ENCODE measurements at regions not wholly inside any gene's neighbourhood (a gene's known extent, or its start where the extent isn't known, plus 50 kb on each side); places are given as distances from the start of the nearest gene placed in this dataset.

DNA sequence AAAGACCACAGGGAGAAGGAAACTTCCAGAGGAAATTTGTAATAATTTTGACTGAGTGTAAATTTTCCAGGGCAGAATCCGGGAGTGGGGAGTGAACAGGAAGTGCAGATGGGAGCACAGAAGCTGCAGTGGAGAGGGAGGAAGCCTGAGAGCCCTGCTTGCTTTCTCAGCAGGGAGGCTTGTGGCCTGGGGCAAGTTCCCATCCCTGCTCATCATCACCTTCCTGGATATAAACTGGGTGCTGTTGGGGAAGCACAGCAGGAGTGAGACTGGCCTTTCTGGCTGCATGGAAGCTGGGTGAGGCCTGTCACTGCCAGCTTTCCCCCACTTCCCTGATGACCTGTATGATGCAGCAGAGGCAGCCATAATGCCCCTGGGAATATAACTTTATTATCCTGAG, 532.9 kb downstream of the SLITRK6 start:
- Histone ChIP-seq H3K27me3 (ENCODE audit: insufficient read depth, low read length) (no peaks in the 10 kb centered on the region), H4K20me1 (ENCODE audit: insufficient read depth) (no peaks in the 10 kb centered on the region), H3K4me1 (ENCODE audit: control insufficient read depth in 1 of 2, insufficient read depth in 2 of 2, low read length in 2 of 2) (no peaks in the 10 kb centered on the region), H3K4me3 (replicated peaks in 1 of 2; ENCODE audit: low read depth in 1 of 2, low read length in 2 of 2) (no peak overlapping the region), H3K9ac (ENCODE audit: low read length) (no peak overlapping the region), H3K27ac (ENCODE audit: low read depth, low read length) (no peak overlapping the region), H3K4me2 (ENCODE audit: low read length) (no peak overlapping the region), H3K36me3 (ENCODE audit: control insufficient read depth in 1 of 2, insufficient read depth in 2 of 2, low read length in 2 of 2) (no peaks in the 10 kb centered on the region), H2AFZ (ENCODE audit: low read depth, low read length, poor library complexity, severe bottlenecking) (no peak overlapping the region), H3K9me2 (ENCODE audit: insufficient read depth) (no peaks in the 10 kb centered on the region), H3K79me2 (ENCODE audit: insufficient read depth, low read length) (no peaks in the 10 kb centered on the region), H3K9me3 (ENCODE audit: control insufficient read depth in 1 of 2, insufficient read depth in 1 of 2, low read depth in 1 of 2, low read length in 2 of 2) (no peaks in the 10 kb centered on the region)
- CTCF ChIA-PET: no interaction called here
- RAD21 ChIA-PET (ENCODE audit: low non-redundant PET in 1 of 2, low total read pairs in 2 of 2, uncharacterized antibody in 2 of 2, unreplicated experiment in 2 of 2): no interaction called here
- POLR2A ChIA-PET: no interaction called here
- TF ChIP-seq FOSL1 (IDR thresholded peaks at IDR 0.05; ENCODE audit: low read depth): no peak
- ATAC-seq: no peak
- BruUV-seq (replicated peaks): no TSS peak
- DNase-seq (ENCODE audit: low read depth, low spot score): no peak
- intact Hi-C loops (cut with micrococcal nuclease): no loop called here

DNA sequence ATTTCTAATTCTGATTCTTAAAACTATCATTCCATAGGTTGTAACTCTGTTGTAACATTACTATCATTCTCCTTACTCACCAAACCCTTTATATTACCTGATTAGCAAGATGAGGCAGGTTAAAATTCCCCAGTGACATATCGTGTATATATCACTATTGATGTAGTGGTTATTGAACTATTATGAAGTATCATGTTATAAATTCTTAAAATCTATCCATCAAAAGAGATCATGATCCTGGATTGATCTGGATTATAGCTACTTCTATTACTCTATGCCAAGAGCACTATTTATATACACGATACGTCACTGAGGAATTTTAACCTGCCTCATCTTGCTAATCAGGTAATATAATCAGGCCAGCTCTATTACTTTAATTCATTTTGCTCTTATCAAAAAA, 533.9 kb downstream of the SLITRK6 start:
- intact Hi-C loops (cut with micrococcal nuclease): no loop called here
- DNase-seq (ENCODE audit: low read depth, low spot score) (no peak), ATAC-seq (no peak)
- CTCF ChIA-PET: no interaction called here
- Histone ChIP-seq H2AFZ (ENCODE audit: low read depth, low read length, poor library complexity, severe bottlenecking) (no peak overlapping the region), H3K4me3 (replicated peaks in 1 of 2; ENCODE audit: low read depth in 1 of 2, low read length in 2 of 2) (no peak overlapping the region), H3K9me2 (ENCODE audit: insufficient read depth) (no peaks in the 10 kb centered on the region), H3K9me3 (ENCODE audit: control insufficient read depth in 1 of 2, insufficient read depth in 1 of 2, low read depth in 1 of 2, low read length in 2 of 2) (no peaks in the 10 kb centered on the region), H4K20me1 (ENCODE audit: insufficient read depth) (no peaks in the 10 kb centered on the region), H3K79me2 (ENCODE audit: insufficient read depth, low read length) (no peaks in the 10 kb centered on the region), H3K4me1 (ENCODE audit: control insufficient read depth in 1 of 2, insufficient read depth in 2 of 2, low read length in 2 of 2) (no peaks in the 10 kb centered on the region), H3K36me3 (ENCODE audit: control insufficient read depth in 1 of 2, insufficient read depth in 2 of 2, low read length in 2 of 2) (no peaks in the 10 kb centered on the region), H3K4me2 (ENCODE audit: low read length) (no peak overlapping the region), H3K27ac (ENCODE audit: low read depth, low read length) (no peak overlapping the region), H3K27me3 (ENCODE audit: insufficient read depth, low read length) (no peaks in the 10 kb centered on the region), H3K9ac (ENCODE audit: low read length) (no peak overlapping the region)
- RAD21 ChIA-PET (ENCODE audit: low non-redundant PET in 1 of 2, low total read pairs in 2 of 2, uncharacterized antibody in 2 of 2, unreplicated experiment in 2 of 2): no interaction called here
- BruUV-seq (replicated peaks): no TSS peak
- POLR2A ChIA-PET: no interaction called here
- TF ChIP-seq ELF1 (IDR thresholded peaks at IDR 0.05; ENCODE audit: borderline replicate concordance, low read depth) (no peak), ZFX (IDR thresholded peaks at IDR 0.05) (no peak), YY1 (IDR thresholded peaks at IDR 0.05; ENCODE audit: extremely low read depth, insufficient replicate concordance, low read depth, low read length) (no peak), POLR2AphosphoS5 (IDR thresholded peaks at IDR 0.05; ENCODE audit: low read depth, low read length) (no peak), TCF7L2 (IDR thresholded peaks at IDR 0.05; ENCODE audit: borderline replicate concordance, extremely low read depth, insufficient read depth, insufficient read length) (no peak), CBX3 (IDR thresholded peaks at IDR 0.05; ENCODE audit: low read depth) (no peak), CEBPB (IDR thresholded peaks at IDR 0.05; ENCODE audit: low read depth) (no peak), EZH2 (IDR thresholded peaks at IDR 0.05) (no peak)
- TF ChIP-seq, protein P1, sequence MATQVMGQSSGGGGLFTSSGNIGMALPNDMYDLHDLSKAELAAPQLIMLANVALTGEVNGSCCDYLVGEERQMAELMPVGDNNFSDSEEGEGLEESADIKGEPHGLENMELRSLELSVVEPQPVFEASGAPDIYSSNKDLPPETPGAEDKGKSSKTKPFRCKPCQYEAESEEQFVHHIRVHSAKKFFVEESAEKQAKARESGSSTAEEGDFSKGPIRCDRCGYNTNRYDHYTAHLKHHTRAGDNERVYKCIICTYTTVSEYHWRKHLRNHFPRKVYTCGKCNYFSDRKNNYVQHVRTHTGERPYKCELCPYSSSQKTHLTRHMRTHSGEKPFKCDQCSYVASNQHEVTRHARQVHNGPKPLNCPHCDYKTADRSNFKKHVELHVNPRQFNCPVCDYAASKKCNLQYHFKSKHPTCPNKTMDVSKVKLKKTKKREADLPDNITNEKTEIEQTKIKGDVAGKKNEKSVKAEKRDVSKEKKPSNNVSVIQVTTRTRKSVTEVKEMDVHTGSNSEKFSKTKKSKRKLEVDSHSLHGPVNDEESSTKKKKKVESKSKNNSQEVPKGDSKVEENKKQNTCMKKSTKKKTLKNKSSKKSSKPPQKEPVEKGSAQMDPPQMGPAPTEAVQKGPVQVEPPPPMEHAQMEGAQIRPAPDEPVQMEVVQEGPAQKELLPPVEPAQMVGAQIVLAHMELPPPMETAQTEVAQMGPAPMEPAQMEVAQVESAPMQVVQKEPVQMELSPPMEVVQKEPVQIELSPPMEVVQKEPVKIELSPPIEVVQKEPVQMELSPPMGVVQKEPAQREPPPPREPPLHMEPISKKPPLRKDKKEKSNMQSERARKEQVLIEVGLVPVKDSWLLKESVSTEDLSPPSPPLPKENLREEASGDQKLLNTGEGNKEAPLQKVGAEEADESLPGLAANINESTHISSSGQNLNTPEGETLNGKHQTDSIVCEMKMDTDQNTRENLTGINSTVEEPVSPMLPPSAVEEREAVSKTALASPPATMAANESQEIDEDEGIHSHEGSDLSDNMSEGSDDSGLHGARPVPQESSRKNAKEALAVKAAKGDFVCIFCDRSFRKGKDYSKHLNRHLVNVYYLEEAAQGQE (IDR thresholded peaks at IDR 0.05; ENCODE audit: low read depth): no peak
- TF ChIP-seq, protein P2, sequence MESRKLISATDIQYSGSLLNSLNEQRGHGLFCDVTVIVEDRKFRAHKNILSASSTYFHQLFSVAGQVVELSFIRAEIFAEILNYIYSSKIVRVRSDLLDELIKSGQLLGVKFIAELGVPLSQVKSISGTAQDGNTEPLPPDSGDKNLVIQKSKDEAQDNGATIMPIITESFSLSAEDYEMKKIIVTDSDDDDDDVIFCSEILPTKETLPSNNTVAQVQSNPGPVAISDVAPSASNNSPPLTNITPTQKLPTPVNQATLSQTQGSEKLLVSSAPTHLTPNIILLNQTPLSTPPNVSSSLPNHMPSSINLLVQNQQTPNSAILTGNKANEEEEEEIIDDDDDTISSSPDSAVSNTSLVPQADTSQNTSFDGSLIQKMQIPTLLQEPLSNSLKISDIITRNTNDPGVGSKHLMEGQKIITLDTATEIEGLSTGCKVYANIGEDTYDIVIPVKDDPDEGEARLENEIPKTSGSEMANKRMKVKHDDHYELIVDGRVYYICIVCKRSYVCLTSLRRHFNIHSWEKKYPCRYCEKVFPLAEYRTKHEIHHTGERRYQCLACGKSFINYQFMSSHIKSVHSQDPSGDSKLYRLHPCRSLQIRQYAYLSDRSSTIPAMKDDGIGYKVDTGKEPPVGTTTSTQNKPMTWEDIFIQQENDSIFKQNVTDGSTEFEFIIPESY (IDR thresholded peaks at IDR 0.05; ENCODE audit: extremely low read depth, insufficient replicate concordance, low read length): no peak
- TF ChIP-seq, protein P3, sequence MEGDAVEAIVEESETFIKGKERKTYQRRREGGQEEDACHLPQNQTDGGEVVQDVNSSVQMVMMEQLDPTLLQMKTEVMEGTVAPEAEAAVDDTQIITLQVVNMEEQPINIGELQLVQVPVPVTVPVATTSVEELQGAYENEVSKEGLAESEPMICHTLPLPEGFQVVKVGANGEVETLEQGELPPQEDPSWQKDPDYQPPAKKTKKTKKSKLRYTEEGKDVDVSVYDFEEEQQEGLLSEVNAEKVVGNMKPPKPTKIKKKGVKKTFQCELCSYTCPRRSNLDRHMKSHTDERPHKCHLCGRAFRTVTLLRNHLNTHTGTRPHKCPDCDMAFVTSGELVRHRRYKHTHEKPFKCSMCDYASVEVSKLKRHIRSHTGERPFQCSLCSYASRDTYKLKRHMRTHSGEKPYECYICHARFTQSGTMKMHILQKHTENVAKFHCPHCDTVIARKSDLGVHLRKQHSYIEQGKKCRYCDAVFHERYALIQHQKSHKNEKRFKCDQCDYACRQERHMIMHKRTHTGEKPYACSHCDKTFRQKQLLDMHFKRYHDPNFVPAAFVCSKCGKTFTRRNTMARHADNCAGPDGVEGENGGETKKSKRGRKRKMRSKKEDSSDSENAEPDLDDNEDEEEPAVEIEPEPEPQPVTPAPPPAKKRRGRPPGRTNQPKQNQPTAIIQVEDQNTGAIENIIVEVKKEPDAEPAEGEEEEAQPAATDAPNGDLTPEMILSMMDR (IDR thresholded peaks at IDR 0.05 in 2 of 3, conservative IDR thresholded peaks at IDR 0.05 in 1 of 3; ENCODE audit: borderline replicate concordance in 1 of 3, insufficient read depth in 1 of 3, low read depth in 2 of 3, low read length in 2 of 3): no peak
- TF ChIP-seq, protein P4, sequence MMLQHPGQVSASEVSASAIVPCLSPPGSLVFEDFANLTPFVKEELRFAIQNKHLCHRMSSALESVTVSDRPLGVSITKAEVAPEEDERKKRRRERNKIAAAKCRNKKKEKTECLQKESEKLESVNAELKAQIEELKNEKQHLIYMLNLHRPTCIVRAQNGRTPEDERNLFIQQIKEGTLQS (IDR thresholded peaks at IDR 0.05): no peak

Data from HCT116 (cell line).